HUDEP-2 (cell line): ENCODE measurements at regions not wholly inside any gene's neighbourhood (a gene's known extent, or its start where the extent isn't known, plus 50 kb on each side); places are given as distances from the start of the nearest gene placed in this dataset.
"Not testable (repeated sequence)": the region's sequence is repeated elsewhere in the genome, so short reads cannot be mapped to it uniquely, and the experiment has no call there.

Source experiments
- DNase-seq, 76 experiments: peaks; one replicate each; lab custom pipeline; 2025; ENCODE audit not compliant: unreplicated experiment in 76 of 76; lab: John Stamatoyannopoulos, UW

- DNase-seq = no peak
Observed at GRCh38 chr16:59400830-59401229, 666.7 kb upstream of the GOT2 start.

DNA sequence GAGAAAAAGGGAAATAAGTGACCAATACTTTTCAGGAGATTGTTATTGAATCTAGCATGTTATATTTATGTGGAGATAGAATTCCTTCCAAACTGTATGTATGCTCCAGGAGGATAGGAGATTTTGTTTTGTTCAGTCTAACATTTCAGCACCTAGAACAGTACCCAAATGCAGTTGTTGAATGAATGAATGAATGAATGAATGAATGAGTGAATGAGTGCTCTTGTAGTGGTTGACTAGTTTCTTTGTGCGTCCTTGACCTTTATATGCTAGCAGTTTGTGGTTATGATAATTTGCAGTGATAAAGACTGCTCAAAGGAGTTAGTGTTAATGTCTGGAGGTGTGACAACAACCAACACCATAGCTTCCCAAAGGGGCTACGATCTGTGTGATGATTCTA, 663.5 kb upstream of the GOT2 start:
- no peak for DNase-seq

DNA sequence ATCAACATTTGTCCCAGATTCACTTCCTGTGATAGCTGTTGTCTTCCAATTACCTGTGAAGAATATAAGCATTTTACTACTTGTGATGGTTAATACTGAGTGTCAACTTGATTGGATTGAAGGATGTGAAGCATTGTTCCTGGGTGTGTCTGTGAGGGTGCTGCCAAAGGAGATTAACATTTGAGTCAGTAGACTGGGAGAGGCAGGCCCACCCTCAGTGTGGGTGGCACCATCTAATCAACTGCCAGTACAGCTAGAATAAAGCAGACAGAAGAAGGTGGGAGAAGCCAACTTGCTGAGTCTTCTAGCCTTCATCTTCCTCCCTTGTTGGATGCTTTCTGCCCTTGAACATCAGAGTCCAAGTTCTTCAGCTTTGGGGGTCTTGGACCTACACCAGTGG, 660.4 kb upstream of the GOT2 start:
- peak in 1 of 76 experiments; percentile 13 for DNase-seq

GRCh38 chr16:59392911-59393310, 658.8 kb upstream of the GOT2 start:
- no peak for DNase-seq

DNA sequence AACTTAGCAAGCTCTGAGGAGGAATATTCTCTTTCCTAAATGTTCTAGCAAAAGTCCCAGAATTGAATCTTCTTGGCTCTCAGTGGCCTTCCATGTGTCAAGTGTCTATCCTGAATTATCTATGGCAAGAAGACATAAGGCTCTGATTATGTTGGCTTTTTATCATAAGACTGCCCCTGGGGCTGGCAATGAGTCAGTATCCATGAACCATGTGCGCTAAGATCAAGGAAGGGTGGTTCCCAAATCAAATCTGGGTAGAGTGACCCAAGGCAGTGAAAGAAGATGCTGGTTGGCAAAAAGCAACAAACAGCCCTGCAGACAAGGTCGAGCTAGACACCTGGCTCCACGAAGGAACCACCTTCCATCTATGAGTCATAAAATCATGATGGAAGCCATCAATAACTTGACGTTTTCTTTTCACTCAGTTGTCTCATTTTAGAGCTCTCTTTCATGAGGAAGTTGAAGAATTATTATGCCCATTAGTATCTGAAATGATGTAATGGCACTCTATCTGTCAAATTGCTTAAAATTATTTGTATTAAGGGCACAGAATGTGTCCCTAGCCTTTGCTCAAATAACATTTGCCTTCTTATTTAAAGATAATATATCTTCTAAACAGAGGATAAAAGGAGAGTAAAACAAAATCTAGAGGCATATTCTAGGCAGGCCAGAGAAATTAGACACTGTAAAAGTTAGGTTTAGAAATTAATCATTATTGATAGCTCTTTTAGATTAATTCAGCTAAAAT, 657.7 kb upstream of the GOT2 start:
- DNase-seq = no peak

DNA sequence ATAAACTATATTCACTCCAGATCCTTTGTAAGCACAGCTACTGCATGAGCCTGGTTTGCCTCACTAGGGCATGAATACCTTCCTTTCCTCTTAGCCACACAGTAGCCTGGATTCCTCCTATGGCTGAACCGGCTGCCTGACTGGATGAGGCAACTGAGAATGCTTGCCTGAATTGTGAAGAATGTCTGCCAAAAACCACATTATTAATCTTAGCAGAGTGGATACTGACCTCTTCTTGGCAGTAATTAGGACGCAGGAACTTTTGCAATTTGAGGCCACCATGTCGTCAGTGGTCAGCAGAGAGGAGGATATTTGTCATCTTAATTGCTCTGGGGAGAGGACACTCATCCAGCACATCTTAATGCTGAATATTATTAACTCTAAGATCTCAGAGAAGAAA, 651.8 kb upstream of the GOT2 start:
- no peak for DNase-seq

- no peak for DNase-seq
Observed at GRCh38 chr16:59385491-59385890, 651.4 kb upstream of the GOT2 start.

- DNase-seq = no peak
Observed at GRCh38 chr16:59373632-59374031, 639.5 kb upstream of the GOT2 start.

DNA sequence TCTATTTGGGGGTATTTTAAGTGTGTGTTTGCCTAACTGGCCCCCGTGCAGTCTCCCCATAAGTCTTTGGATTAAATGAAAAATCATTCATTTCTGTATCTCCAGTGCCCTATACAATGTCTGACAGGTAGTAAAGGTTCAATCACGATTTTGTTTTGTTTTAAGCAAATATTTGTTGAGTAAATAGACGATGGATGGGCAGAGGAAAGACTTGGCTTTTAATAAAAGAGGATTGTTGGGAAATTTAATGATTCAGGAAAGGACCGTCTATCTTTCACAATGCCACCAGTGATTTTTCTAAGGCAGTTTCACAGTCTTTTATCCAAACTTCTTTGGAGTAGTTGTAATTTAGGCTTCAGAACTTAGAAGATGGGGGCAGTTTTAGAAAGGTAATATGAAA, 636.6 kb upstream of the GOT2 start:
- DNase-seq = no peak

- no peak for DNase-seq
Observed at GRCh38 chr16:59369523-59369922, 635.4 kb upstream of the GOT2 start.

GRCh38 chr16:59368586-59368985, 634.5 kb upstream of the GOT2 start:
- no peak for DNase-seq

- peak in 4 of 76 experiments; percentile 0 to 11 (median 6) for DNase-seq
Observed at GRCh38 chr16:59356709-59357108, 622.6 kb upstream of the GOT2 start.

GRCh38 chr16:59356144-59356543, 622.0 kb upstream of the GOT2 start:
- no peak for DNase-seq

GRCh38 chr16:59355704-59356103, 621.6 kb upstream of the GOT2 start:
- DNase-seq = no peak

- DNase-seq = no peak
Observed at GRCh38 chr16:59351305-59351903, 617.3 kb upstream of the GOT2 start.

DNA sequence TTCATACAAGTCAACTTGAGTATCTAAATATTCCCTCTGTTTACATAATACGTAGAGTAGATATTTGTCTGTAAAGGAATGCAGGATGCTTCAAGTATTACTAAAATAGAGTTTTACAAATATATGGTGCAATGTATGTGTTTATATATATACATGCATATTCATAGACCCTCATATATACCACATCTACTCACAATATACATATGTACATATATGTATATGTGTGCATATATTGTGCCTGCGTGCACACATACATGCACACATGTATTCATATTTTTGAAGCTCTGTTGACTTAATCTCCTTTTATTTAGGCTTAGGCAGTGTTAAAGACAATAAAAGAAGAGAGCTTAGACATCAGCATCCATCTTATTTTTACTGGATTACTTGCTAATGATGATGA, 616.6 kb upstream of the GOT2 start:
- no peak for DNase-seq

- DNase-seq = no peak
Observed at GRCh38 chr16:59342669-59343068, 608.6 kb upstream of the GOT2 start.

- DNase-seq = no peak
Observed at GRCh38 chr16:59341368-59341767, 607.3 kb upstream of the GOT2 start.

- no peak for DNase-seq
Observed at GRCh38 chr16:59339871-59340270, 605.8 kb upstream of the GOT2 start.

- DNase-seq = no peak
Observed at GRCh38 chr16:59336136-59336695, 602.1 kb upstream of the GOT2 start.

DNA sequence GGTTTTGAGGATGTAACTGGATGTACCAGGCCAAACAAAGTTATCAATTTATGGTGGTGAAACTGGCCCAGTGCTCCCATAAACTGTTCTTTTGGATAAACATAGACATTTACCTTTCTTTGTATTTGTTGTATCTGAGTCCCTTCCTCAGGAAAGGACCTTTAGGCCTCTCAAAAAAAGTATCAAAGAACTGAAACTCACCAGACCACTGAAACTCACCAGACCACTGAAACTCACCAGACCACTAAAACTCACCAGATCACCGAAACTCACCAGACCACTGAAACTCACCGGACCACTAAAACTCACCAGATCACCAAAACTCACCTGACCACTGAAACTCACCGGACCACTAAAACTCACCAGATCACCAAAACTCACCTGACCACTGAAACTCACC, 597.6 kb upstream of the GOT2 start:
- not testable (repeated sequence) for DNase-seq

DNA sequence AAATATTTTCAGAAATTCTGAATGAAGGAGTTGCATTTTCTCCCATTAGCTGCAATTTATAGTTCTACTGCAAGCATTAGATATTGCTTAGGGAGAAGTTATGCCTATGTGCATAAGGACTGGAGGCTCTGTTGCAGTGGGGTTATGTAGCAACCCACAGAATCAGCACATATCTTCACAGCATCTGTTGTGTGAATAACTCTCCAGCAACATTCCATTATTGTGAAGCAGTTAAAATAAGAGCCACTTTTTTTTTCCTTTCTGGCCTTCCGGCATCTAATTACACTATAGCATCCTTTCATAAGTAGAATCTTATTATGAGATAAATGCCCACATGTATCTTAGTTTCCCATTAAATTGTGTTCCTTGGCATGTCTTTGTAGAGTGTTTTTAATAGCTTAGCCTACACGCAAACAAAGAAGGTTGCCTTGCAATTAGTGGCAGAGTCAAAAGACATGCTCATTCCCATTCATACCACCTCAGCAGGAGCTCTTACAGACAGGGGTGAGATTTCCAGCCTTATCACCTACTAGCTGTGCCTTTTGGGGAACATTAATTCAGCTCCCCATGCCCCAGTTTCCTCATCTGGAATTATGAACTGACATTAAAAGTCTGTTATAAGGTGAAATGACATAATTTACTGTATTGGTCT, 596.0 kb upstream of the GOT2 start:
- no peak for DNase-seq
